ENCODE measurements at regions not wholly inside any gene's neighbourhood (a gene's known extent, or its start where the extent isn't known, plus 50 kb on each side); places are given as distances from the start of the nearest gene placed in this dataset.

DNA sequence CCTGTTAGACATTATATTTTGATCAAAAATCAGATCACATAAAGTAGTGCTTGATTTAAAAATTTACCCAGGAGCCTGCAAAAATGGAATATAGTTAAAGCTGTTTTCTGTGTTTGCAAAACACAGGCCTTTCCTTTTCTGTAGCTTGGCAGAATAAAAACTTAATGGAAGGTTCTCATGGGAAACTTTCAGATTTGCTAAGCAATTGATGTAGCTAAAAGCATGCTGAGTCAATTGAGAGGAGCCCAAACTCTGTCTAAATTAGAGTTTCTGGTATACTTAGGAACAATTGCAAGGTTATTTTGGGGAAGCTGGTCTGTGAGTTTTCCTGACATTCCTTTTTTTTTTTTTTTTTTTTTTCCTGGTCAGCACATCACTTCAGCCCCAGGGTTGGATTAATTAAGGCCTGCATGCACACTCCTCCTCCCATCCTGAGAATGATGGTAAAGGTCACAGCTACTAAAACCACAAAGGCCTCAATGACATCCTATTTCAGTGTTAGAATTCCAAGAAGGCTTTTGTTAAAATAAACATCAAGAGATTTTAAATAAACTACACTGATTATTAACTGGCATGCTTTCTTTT, 608.7 kb downstream of the PLPP3 start:
- no peak for ATAC-seq
- no peak for FAIRE-seq
- TF ChIP-seq PHB2 (IDR thresholded peaks at IDR 0.05; ENCODE audit: partially characterized antibody) (no peak), NKX3-1 (CRISPR knock-in tag; IDR thresholded peaks at IDR 0.05) (no peak), RBFOX2 (IDR thresholded peaks at IDR 0.05; ENCODE audit: low read depth, low read length) (no peak)

DNA sequence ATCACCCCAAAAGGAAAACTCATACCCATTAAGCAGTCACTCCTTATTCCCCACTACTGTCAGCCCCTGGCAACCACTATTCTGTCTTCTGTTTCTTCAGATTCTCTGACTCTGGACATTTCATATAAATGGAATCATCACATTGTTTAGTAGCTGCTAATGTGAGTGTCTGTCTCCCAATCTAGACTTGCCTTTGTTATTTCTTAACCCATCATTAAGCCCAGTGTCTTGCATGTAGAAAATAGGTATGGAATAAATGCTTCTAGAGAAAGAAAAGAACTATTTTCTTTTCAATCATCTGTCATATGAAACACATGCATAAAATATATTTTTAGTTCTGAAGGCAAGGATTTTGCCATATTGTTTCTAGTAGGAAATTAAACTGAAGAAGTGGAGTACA, 610.0 kb downstream of the PLPP3 start:
- DNase-seq (ENCODE audit: low spot score) (no peak), ATAC-seq (no peak), FAIRE-seq (no peak)
- Histone ChIP-seq H3K9ac (ENCODE audit: insufficient read depth, low read depth, low read length) (no peak overlapping the region), H3K27ac (ENCODE audit: extremely low read length, insufficient read depth, low read length) (no peak overlapping the region), H3K4me1 (ENCODE audit: insufficient read depth, low read length) (no peaks in the 10 kb centered on the region), H3K4me2 (ENCODE audit: low read depth, low read length) (no peak overlapping the region), H2AFZ (ENCODE audit: low read length) (no peak overlapping the region), H3K27me3 (ENCODE audit: control insufficient read depth in 1 of 2, insufficient read depth in 2 of 2, low read length in 2 of 2) (no peaks in the 10 kb centered on the region), H3K36me3 (replicated peaks in 1 of 2; ENCODE audit: control insufficient read depth in 1 of 2, insufficient read depth in 2 of 2, low read length in 2 of 2) (no peaks in the 10 kb centered on the region), H4K20me1 (ENCODE audit: insufficient read depth, low read length) (no peaks in the 10 kb centered on the region), H3K9me3 (ENCODE audit: low read length) (no peaks in the 10 kb centered on the region), H3K4me3 (replicated peaks in 1 of 3; ENCODE audit: insufficient read depth in 1 of 3, low read depth in 2 of 3, low read length in 3 of 3) (no peak overlapping the region), H3K79me2 (ENCODE audit: insufficient read depth, low read length) (no peaks in the 10 kb centered on the region)
- in situ Hi-C loops (cut with HindIII; ENCODE audit: extremely low pct_ligation_motif_present, low pct_unique_long_range_greater_than_20kb) (no loop called here), intact Hi-C loops (cut with micrococcal nuclease; ENCODE audit: unreplicated experiment) (no loop called here)
- BruUV-seq (replicated peaks): no TSS peak
- POLR2A ChIA-PET: no interaction called here
- CTCF ChIA-PET (ENCODE audit: low intra/inter-chr PET ratio, low total read pairs): no interaction called here
- TF ChIP-seq PHB2 (IDR thresholded peaks at IDR 0.05; ENCODE audit: partially characterized antibody) (no peak), ARNT (IDR thresholded peaks at IDR 0.05) (no peak), ZFY (CRISPR knock-in tag; IDR thresholded peaks at IDR 0.05) (no peak), ISX (CRISPR knock-in tag; conservative IDR thresholded peaks at IDR 0.05) (no peak), BRCA1 (CRISPR knock-in tag; IDR thresholded peaks at IDR 0.05) (no peak), ZSCAN21 (CRISPR knock-in tag; IDR thresholded peaks at IDR 0.05; ENCODE audit: borderline replicate concordance) (no peak), KDM6A (CRISPR knock-in tag; IDR thresholded peaks at IDR 0.05; ENCODE audit: low read depth) (no peak), KDM3A (CRISPR knock-in tag; IDR thresholded peaks at IDR 0.05; ENCODE audit: low read depth) (no peak), ZNF784 (CRISPR knock-in tag; IDR thresholded peaks at IDR 0.05; ENCODE audit: borderline replicate concordance) (no peak), ZNF263 (CRISPR knock-in tag; IDR thresholded peaks at IDR 0.05) (no peak)
- TF ChIP-seq, protein P1, sequence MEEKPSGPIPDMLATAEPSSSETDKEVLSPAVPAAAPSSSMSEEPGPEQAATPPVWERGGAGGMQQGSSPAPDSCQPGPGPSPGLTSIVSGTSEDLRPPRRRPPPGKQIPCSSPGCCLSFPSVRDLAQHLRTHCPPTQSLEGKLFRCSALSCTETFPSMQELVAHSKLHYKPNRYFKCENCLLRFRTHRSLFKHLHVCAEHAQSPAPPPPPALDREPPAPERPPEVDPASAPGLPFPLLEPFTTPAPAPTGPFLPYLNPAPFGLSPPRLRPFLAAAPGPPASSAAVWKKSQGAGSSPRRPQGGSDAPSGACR (CRISPR knock-in tag; IDR thresholded peaks at IDR 0.05): no peak
- TF ChIP-seq, protein P2, sequence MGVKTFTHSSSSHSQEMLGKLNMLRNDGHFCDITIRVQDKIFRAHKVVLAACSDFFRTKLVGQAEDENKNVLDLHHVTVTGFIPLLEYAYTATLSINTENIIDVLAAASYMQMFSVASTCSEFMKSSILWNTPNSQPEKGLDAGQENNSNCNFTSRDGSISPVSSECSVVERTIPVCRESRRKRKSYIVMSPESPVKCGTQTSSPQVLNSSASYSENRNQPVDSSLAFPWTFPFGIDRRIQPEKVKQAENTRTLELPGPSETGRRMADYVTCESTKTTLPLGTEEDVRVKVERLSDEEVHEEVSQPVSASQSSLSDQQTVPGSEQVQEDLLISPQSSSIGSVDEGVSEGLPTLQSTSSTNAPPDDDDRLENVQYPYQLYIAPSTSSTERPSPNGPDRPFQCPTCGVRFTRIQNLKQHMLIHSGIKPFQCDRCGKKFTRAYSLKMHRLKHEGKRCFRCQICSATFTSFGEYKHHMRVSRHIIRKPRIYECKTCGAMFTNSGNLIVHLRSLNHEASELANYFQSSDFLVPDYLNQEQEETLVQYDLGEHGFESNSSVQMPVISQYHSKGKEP (CRISPR knock-in tag; IDR thresholded peaks at IDR 0.05): no peak
- TF ChIP-seq, protein P3, sequence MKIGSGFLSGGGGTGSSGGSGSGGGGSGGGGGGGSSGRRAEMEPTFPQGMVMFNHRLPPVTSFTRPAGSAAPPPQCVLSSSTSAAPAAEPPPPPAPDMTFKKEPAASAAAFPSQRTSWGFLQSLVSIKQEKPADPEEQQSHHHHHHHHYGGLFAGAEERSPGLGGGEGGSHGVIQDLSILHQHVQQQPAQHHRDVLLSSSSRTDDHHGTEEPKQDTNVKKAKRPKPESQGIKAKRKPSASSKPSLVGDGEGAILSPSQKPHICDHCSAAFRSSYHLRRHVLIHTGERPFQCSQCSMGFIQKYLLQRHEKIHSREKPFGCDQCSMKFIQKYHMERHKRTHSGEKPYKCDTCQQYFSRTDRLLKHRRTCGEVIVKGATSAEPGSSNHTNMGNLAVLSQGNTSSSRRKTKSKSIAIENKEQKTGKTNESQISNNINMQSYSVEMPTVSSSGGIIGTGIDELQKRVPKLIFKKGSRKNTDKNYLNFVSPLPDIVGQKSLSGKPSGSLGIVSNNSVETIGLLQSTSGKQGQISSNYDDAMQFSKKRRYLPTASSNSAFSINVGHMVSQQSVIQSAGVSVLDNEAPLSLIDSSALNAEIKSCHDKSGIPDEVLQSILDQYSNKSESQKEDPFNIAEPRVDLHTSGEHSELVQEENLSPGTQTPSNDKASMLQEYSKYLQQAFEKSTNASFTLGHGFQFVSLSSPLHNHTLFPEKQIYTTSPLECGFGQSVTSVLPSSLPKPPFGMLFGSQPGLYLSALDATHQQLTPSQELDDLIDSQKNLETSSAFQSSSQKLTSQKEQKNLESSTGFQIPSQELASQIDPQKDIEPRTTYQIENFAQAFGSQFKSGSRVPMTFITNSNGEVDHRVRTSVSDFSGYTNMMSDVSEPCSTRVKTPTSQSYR (CRISPR knock-in tag; IDR thresholded peaks at IDR 0.05; ENCODE audit: borderline replicate concordance): no peak

More for the DNA sequence above, 608.7 kb downstream of the PLPP3 start:
- H3K27ac ChIP-seq (ENCODE audit: extremely low read length, insufficient read depth, low read length): no peak overlapping the region
- H3K4me1 ChIP-seq (ENCODE audit: insufficient read depth, low read length): no peaks in the 10 kb centered on the region
- H3K27me3 ChIP-seq (ENCODE audit: control insufficient read depth in 1 of 2, insufficient read depth in 2 of 2, low read length in 2 of 2): no peaks in the 10 kb centered on the region
- no peak overlapping the region for H3K4me2 ChIP-seq (ENCODE audit: low read depth, low read length)
- H3K36me3 ChIP-seq (replicated peaks in 1 of 2; ENCODE audit: control insufficient read depth in 1 of 2, insufficient read depth in 2 of 2, low read length in 2 of 2): no peaks in the 10 kb centered on the region
- H4K20me1 ChIP-seq (ENCODE audit: insufficient read depth, low read length): no peaks in the 10 kb centered on the region
- no peak overlapping the region for H3K9ac ChIP-seq (ENCODE audit: insufficient read depth, low read depth, low read length)
- no TSS peak for BruUV-seq (replicated peaks)
- no peak for DNase-seq (ENCODE audit: low spot score)
- CTCF ChIA-PET (ENCODE audit: low intra/inter-chr PET ratio, low total read pairs): no interaction called here
- no peaks in the 10 kb centered on the region for H3K9me3 ChIP-seq (ENCODE audit: low read length)
- no peak overlapping the region for H2AFZ ChIP-seq (ENCODE audit: low read length)
- POLR2A ChIA-PET: no interaction called here
- no peak overlapping the region for H3K4me3 ChIP-seq (replicated peaks in 1 of 3; ENCODE audit: insufficient read depth in 1 of 3, low read depth in 2 of 3, low read length in 3 of 3)
- no peaks in the 10 kb centered on the region for H3K79me2 ChIP-seq (ENCODE audit: insufficient read depth, low read length)
- intact Hi-C loops (cut with micrococcal nuclease; ENCODE audit: unreplicated experiment) (no loop called here), in situ Hi-C loops (cut with HindIII; ENCODE audit: extremely low pct_ligation_motif_present, low pct_unique_long_range_greater_than_20kb) (no loop called here)
